GM18498 (cell line): ENCODE measurements at regions not wholly inside any gene's neighbourhood (a gene's known extent, or its start where the extent isn't known, plus 50 kb on each side); places are given as distances from the start of the nearest gene placed in this dataset.

Source experiments
- ATAC-seq: cut with Tn5 transposase; IDR thresholded peaks from one replicate; pipeline ENCODE4 v1.9.1; 2021; ENCODE audit warnings: mild to moderate bottlenecking, moderate library complexity; ENCODE audit not compliant: unreplicated experiment

- no peak for ATAC-seq
These were observed 103.2 kb downstream of the BTBD3 start for GRCh38 chr20:12020846-12021245.

GRCh38 chr20:12022126-12022525 is 104.4 kb downstream of the BTBD3 start:
- no peak for ATAC-seq

- no peak for ATAC-seq
These were observed 105.6 kb downstream of the BTBD3 start for GRCh38 chr20:12023194-12023795.

DNA sequence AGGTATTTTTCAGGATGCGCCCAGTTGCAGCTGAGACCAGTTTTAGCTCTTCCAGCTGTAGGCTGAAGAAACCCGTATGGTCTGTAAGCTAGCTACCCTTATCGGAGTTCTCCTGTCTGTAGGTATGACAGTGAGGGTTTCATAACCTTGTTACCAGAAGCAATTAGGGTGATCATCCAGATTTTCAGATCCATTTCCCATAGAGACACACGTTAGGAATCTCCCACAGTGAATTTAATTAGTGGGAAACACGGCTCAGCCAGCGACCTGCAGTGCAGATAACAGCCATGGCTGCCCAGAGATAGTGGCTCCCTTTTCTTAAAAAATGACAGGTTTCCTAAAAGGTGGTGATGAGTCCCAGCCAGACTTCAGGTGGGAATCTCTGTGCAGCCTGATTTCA is 111.1 kb downstream of the BTBD3 start:
- no peak for ATAC-seq

DNA sequence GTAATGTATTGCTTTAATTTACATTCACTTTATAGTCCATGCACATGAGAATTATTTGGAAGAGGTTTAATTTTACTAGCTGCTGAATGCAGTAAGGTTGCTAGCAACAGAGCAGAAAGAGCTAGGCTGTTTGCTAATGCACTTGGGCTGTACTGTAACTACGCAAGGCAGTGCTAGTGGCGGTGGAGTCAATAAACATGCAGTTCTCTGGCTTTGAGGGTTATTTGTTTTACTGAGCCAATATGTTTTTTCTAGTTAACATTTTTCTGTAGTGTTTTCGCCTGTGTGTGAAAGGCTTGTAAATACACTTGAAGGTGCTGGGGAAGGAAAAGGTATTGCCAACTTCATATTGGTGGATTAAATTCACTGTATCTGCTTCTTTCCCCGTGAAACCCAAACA is 112.8 kb downstream of the BTBD3 start:
- no peak for ATAC-seq

DNA sequence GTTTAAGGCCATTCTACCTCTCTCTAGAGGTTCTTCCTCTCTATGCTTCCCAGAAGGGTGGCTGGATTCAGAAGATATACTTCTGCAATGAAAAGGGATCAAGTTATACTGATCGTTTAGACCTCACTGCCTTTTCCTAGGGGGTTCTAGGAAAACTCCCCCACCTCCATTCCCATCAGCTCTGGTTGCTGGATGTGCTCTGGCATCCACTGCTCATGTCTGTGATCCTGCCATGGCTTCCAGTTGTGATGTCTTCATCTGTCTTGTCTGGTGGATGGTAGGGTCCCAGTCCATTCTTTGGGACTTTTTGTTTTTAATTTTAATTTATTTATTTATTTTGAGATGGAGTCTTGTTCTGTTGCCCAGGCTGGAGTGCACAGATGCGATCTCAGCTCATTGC is 118.4 kb downstream of the BTBD3 start:
- ATAC-seq: no peak

DNA sequence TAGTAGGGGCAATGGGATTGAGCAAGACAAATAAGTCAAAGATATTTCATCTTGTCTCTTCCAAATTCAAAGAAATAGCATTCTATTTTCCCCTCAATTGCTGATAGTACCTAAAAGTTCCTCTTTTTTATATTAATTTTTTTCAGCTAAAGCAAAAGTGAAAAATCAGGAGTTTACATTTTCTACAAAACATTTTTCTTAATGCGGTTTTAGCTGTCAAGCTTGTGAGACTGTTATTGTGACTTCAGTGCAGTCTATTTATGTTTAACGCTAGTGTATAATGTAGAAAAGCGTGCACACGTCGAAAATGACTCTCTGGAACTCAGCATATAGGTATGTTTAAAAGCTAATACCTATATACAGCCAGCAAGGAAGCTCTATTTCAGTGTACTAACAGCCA is 119.8 kb downstream of the BTBD3 start:
- ATAC-seq: no peak

DNA sequence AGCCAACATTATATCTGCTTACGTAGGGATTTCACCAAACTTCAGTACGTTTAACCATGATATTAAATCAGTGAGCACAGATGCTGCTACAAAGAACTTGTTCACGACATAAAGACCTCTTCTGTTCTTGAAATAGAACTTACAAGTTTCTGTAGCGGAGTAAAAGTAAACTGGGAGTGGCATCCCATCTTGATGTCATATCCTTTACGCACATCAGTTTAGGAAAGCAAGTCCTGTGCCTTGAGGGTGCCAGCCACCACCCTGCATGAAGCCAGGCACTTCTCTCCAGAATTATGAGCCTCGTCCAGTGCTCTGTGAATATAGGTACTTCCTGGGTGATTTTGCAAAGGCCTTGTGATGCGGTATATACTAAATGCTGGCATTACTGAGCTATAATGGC is 122.6 kb downstream of the BTBD3 start:
- no peak for ATAC-seq

DNA sequence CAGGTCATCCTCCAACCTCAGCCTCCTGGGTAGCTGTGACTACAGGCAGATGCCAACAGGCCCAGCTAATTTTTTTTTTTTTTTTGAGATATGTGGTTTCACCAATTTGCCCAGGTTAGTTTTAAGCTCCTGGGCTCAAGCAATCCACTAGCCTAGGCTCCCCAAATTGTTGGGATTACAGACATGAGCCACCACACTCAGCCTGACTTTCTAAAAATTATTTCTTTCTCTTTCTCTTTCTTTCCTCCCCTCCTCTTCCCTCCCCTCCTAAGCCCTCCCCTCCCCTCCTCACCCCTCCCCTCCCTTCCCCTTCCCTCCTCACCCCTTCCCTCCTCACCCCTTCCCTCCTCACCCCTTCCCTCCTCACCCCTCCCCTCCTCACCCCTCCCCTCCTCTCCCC is 127.3 kb downstream of the BTBD3 start:
- no peak for ATAC-seq

- no peak for ATAC-seq
These were observed 130.2 kb downstream of the BTBD3 start for GRCh38 chr20:12047838-12048432.

GRCh38 chr20:12049125-12049524 is 131.4 kb downstream of the BTBD3 start:
- no peak for ATAC-seq

DNA sequence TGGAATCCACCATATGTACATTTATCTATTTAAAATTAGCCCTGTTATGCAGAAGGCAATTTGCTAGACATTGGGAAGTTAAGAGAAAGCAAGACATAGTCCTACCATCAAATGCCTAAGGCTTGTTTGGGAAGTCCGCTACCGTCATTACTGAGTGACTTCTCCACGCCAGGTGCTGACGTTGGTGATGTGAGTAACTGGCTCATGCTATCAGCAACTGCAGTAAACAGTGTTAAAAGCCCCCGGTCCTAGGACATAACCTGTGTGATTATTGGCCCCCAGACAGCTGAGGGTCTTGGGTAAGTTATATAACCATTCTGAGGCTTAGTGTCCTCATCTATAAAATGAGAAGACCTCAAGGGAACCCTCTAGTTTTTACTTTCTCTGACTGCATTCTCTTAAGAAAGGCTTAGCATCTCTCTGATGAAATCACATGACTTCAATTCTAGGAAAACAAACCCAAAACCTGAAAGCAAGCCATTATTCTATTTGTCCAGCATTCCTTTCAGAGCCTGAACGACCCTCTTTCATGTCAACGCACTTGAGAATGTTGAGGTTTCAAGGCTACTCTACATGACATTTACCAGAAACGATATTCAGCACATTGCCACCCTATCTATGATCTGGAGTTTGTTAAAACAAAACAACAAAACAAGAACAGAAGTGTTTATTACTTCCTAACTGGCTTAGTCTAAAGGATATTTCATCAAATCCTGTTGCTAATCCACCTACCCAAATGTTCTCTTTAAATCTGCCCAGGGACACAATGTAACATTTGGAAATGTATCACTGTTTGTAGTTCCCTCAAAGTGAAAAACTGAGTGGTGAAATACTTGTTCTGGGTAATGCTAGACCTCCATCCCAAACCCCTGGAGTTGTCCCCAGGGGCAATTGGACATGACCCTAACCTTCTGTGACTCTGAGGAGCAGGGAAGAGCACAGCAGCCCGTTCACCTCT is 133.8 kb downstream of the BTBD3 start:
- no peak for ATAC-seq

GRCh38 chr20:12053353-12053752 is 135.7 kb downstream of the BTBD3 start:
- no peak for ATAC-seq

DNA sequence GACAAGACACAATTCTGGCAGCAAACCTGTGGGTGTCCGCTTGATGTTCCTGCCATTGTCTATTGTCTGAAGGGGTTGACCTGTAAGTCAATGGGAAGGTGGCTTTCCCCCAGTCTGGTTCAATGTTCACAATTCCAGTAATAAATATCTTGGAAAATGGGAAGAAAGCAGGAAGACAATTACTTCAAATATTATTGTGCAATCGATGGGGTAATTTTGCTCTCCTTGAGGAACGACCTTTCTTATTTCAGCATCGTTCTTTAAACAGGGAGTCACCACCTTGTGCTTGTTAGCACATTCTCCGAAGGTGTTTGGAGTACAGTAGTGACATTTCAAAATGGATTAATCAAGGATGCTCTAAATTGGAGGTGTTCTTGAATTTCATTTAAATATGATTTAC is 136.9 kb downstream of the BTBD3 start:
- ATAC-seq: no peak

- no peak for ATAC-seq
These were observed 137.5 kb downstream of the BTBD3 start for GRCh38 chr20:12055161-12055560.

DNA sequence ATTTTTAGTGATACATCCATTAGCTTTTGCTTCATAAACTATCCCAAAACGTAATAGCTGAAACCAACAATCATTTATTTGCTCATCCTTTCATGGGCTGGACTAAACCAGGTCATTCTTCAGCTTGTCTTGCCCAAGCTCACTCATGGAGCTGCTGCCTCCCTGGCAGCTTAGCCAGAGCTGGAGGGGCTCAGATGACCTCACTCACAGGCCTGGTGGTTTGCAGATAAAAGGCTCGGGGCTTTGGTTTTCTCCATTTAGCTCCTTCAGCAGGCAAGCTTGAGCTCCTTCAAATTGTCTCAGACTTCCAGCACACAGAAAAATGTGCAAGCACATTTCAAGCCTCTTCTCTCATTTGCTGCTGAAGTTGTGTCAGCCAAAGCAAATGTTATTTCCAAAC is 139.1 kb downstream of the BTBD3 start:
- no peak for ATAC-seq

GRCh38 chr20:12057778-12058177 is 140.1 kb downstream of the BTBD3 start:
- no peak for ATAC-seq

GRCh38 chr20:12058216-12058615 is 140.5 kb downstream of the BTBD3 start:
- ATAC-seq: no peak

GRCh38 chr20:12061466-12061865 is 143.8 kb downstream of the BTBD3 start:
- ATAC-seq: no peak

DNA sequence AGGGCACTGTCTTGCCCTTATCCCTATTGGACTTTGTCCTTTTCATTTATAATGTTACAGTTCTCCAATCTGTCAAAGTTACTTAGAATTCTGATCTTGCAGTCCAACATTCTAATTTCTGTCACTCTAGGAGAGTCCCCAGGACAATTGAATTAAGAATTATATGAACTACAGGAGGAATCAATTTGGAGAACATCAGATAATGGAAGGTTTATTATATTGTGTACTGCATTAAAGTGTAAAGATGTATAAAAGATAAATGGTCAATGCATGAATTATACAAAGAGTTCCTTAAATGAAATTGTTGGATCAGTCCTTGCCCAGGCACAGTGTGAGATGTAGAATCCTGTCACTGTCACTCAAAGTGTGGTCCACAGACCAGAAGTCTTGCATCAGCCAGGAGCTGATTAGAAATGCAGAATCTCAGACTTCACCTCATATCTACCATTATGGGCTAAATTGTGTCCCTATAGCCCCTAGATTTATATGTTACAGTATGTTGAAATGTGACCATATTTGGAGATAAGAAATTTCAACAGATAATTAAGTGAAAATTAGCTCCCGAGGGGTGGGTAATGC is 145.5 kb downstream of the BTBD3 start:
- no peak for ATAC-seq

DNA sequence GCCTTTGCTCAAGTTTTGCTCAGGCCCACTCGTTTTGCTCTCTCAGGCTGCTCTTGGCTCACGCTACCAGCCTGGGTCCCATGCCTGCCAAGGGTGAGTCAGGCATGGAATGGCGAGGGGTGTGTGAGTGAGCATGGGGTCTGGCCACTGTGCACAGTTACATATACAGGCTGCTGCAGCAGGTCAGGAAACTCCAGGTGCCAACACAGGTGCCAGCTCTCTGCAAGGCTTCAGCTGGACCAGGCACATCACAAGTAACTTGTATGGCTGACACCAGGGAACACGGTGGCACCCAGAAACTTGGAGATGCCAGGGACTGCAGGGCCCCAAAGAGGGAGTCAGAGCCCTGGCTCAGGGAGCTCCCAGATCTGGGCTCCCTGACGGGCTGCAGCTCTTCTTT is 146.8 kb downstream of the BTBD3 start:
- no peak for ATAC-seq

GRCh38 chr20:12067686-12068085 is 150.0 kb downstream of the BTBD3 start:
- ATAC-seq: no peak
